IPS-NIHi11 (cell line): ENCODE measurements at regions not wholly inside any gene's neighbourhood (a gene's known extent, or its start where the extent isn't known, plus 50 kb on each side); places are given as distances from the start of the nearest gene placed in this dataset.
A peak's percentile ranks its signal among the peaks of the same experiment; 100 is the strongest.

ENCODE experiments used
- DNase-seq: peaks from one replicate; pipeline ENCODE4 v3.0.0; 2012; ENCODE audit warnings: mixed read lengths, low spot score

DNA sequence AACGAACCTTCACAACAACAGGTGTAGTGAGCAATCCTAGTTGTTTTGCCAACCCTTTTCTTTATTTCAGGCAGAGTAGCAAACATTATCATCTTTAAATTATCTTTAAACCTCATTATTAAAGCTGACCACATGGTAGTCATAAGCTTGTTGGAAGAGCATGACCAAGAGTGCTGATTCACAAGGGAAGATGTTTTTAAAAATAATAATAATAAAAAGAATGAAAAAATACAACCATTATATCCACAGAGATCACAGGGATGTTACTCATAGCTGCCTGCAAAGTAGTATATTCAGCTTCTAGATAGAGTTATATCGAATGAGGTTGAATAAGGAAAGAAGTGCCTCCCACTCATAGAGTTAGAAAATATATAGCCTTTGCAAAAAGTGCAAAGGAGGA lies 101.0 kb upstream of the FLRT2 start:
- no peak for DNase-seq

DNA sequence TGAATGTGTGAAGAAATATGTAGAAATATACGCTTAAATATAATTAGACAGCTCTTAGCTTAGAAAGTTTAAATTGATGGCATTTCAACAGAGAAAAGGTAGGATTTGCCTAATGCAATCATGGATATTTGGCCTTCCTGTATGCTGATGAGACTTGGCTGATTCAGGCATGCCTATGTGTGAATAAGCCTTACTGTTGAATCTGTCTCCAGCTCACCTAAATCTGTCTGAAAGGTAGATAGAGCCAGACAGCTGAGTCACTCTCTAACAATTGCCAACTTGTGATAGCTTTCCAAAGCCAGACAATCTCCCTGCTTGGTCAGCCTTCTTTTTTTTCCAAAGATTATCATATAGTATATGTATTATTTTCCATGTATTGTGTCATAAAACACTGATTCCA lies 92.8 kb upstream of the FLRT2 start:
- no peak for DNase-seq

- DNase-seq: no peak
These were observed 91.9 kb upstream of the FLRT2 start for GRCh38 chr14:85438001-85438400.

DNA sequence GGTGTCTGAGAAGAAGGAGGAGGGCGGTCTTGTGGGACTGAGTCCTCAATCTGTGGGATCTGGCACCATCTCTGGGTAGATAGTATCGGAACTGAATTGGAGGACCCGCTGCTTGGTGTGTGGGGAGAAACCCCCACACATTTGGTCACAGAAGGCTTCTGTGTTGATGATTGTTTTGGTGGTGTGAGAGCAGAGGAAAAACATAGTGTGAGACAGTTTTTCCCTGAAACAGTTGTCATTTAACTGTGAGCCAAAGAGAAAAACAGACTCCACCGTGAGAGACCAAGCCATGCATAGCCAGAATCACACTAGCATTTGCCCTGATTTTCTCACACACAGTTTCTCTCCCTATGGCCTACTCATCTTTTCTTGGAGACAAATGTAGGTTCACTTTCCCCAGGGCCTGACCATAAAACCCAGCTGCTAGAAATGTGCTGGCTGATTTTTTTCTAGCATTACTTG lies 91.4 kb upstream of the FLRT2 start:
- no peak for DNase-seq

DNA sequence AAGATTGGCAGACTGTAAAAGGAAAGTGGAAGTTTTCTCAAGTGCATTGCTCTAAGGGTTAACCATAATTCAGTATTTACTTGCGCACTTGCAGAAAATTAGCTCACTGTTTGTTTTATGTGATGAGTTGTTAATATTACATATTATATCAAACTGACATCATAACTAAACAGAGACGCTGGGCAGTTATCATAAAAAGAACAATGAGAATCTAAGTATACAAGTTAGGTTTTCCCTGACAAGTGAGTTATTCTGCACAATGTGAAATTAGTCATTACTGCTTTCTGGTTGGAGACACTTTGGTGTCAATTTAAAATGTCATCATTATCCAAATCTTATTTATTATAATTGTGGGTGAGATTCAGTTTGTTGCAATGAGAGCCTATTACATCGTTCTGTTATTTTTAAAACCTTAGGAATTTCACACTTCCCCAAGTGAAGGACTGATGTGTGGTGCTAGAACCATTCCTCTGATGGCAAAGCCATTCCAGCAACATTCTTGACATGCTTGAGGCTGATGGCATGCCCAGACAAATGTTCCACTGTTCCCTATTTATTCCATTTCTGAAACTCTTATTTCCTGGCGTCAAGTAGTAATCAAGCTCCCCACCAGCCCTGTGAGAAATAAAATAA lies 90.1 kb upstream of the FLRT2 start:
- DNase-seq: no peak

- DNase-seq: no peak
These were observed 87.9 kb upstream of the FLRT2 start for GRCh38 chr14:85441909-85442643.

DNA sequence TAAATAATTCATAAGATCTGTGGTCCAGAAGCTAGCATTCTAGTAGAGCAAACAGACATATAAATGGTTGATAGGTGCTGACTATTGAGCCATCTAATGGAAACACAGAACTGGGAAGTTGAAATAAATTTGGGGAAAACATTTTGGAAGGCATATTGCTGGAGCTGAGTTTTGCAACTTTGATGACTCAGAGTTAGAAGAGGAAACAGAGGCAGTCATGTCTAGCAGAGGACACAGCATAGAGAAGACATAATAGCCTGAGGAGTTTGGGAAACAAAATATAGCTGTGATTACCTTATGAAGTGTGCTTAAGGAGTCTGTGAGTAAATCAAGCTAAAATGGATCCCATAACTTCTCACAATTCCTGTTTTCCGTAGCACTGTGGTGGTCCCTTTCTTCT lies 86.9 kb upstream of the FLRT2 start:
- no peak for DNase-seq

- DNase-seq: peak; percentile 14
These were observed 85.3 kb upstream of the FLRT2 start for GRCh38 chr14:85444635-85445034.

DNA sequence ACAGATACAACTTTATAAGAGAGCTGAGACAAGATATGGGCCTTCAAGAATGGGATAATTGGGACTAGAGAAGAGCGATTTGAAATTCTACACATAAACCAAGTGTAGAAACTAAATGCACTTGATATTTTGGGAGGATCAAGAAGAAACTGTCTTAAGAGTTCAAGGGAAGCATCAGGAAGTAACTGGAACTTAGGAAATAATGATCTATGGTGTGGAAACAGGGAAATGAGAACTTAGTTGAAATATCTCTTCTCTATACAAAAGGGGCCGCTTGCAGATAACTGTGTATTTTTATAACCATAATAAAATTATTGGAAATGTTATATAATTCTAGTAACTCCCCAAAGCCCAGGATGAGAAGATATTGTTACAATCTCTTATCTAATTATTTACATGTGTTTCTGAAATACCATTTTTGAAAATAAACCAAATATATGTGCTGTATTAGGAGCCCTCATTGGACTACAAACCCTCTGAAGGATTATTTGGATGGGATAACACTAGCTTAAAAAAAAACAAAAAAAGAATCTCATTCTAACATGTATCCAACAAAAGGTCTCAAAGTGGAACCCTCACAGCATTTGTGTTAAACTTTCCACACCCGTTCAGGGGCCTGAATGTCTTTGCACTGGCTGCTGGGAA lies 84.7 kb upstream of the FLRT2 start:
- no peak for DNase-seq

GRCh38 chr14:85447883-85448282 lies 82.1 kb upstream of the FLRT2 start:
- no peak for DNase-seq

GRCh38 chr14:85451421-85451820 lies 78.5 kb upstream of the FLRT2 start:
- no peak for DNase-seq

DNA sequence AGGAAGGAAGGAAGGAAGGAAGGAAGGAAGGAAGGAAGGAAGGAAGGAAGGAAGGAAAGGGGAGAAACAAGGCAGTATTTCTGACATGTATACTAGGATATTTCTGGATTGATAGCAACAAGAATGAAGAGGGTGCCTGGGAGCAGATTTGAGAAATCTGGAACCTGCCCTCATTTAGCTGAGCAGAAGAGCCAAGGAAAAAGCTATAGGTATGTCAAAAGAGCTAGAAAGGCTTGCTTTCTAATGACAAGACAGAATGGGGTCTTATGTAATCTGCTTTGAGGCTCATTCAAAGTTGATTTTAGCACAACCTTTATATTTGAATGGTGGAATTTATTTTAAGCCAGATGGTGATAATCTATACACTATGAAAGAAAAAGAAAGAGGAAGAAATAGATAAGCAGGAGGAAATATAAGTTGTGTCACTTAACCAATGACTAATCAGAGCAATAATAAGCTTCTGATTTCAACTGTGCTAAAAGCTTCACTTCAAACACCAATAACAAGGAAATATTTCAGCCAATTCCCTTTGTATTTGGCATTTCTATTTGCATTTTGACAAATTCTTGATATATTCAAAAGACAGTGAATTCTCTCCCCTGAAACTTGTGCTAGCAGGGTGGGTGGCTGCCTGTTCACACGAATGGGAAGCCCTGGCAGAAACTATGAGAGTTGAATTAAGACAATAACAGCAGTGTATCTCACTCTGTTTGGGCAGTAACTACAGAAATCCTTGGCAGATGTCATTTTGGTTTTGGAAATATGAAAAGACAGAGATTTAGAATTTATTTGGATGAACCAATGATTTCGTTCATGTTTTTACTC lies 76.3 kb upstream of the FLRT2 start:
- DNase-seq: no peak

DNA sequence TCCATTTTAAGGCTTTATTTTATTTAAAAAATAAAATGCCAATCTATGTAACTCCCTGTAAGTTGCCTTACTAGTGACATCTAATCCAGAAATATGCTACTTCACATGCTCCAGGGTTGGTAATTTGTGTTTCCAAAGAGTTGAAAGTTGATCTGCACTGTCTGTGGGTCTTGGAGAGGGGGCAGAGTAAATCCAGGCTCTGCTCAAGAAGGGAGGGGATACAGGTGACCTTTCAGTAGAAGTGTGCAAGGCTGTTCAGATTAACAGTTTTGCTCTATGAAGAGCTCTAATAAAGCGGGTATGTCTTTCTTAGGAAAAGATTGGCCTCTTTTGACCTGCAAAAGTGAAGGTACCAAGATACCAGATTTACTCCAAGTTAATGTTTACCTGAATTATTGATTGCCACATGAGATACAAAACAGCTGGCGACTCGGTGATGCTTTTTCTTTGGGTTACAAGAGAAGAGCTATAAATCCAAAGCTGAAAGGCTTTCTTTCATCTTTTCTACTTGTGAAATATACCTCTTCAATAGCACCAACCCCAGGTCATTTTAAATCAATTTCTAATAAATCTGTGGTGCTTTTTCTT lies 75.6 kb upstream of the FLRT2 start:
- DNase-seq: no peak

GRCh38 chr14:85459361-85460000 lies 70.5 kb upstream of the FLRT2 start:
- no peak for DNase-seq

- no peak for DNase-seq
These were observed 68.4 kb upstream of the FLRT2 start for GRCh38 chr14:85461432-85462133.

DNA sequence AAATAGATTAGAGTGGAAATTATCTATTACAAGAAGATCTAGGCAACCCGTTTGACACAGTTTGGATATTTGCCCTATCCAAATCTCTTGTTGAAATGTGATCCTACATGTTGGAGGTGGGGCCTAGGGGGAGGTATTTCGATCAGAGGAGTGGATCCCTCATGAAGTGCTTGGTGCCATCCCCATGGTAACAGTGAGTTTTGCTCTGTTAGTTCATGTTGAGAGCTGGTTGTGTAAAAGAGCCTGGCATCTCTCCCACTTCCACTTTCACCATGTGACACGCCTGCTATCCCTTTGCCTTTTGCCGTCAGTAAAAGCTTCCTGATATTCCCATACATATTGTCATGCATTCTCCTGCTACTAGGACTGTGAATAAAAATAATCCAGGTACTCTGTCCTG lies 66.4 kb upstream of the FLRT2 start:
- peak; percentile 23 for DNase-seq

GRCh38 chr14:85464135-85464895 lies 65.6 kb upstream of the FLRT2 start:
- no peak for DNase-seq

DNA sequence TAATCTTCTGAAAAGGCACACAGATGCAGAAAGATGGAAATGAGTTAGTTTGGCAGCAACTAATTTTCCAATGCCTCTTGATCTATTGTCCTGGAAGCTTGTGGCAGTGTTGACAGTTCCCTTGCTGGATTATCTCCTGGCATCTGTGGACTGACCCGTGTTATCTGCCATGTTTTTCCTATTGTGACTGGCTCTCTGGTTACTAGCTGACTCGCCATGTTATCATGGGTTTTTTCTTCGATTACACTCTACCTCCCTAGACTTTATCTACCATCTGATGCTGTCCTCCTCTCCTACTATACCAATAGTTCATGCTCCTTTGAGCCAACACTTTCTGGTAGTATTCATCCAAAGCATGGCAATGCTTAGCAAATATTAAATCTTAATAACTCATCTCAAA lies 63.3 kb upstream of the FLRT2 start:
- no peak for DNase-seq

- no peak for DNase-seq
These were observed 61.1 kb upstream of the FLRT2 start for GRCh38 chr14:85468816-85469215.

- DNase-seq: no peak
These were observed 58.8 kb upstream of the FLRT2 start for GRCh38 chr14:85471156-85471555.
